Progenitor cell of endocrine pancreas (in vitro differentiated cells): ENCODE measurements at regions not wholly inside any gene's neighbourhood (a gene's known extent, or its start where the extent isn't known, plus 50 kb on each side); places are given as distances from the start of the nearest gene placed in this dataset.

Experiments
- DNase-seq: peaks from one replicate; pipeline ENCODE4 v3.0.0; 2021; ENCODE audit warnings: low spot score; ENCODE audit not compliant: unreplicated experiment
- H3K27ac Mint-ChIP-seq: 2 replicates; pipeline ENCODE4 v1.8.0; 2021; ENCODE audit warnings: mild to moderate bottlenecking, moderate library complexity, mixed read lengths
- H3K27me3 Mint-ChIP-seq: 2 replicates; pipeline ENCODE4 v1.8.0; 2021; ENCODE audit warnings: mixed read lengths
- H3K36me3 Mint-ChIP-seq: 2 replicates; pipeline ENCODE4 v1.8.0; 2022; ENCODE audit warnings: mixed read lengths; ENCODE audit not compliant: insufficient read depth
- H3K4me1 Mint-ChIP-seq: 2 replicates; pipeline ENCODE4 v1.8.0; 2021; ENCODE audit warnings: low read depth, mixed read lengths
- H3K4me3 Mint-ChIP-seq: 2 replicates; pipeline ENCODE4 v1.8.0; 2021; ENCODE audit warnings: low read depth, mild to moderate bottlenecking, moderate library complexity, mixed read lengths
- H3K9me3 Mint-ChIP-seq: 2 replicates; pipeline ENCODE4 v1.8.0; 2021; ENCODE audit warnings: low read depth, mixed read lengths
- TF ChIP-seq, protein P1 (sequence below): fragments of 200-600 bp; sonication (generic); IDR thresholded peaks from one replicate; pipeline ENCODE4 v1.5.0; 2021; ENCODE audit warnings: antibody characterized with exemption, mild to moderate bottlenecking; ENCODE audit not compliant: unreplicated experiment

DNA sequence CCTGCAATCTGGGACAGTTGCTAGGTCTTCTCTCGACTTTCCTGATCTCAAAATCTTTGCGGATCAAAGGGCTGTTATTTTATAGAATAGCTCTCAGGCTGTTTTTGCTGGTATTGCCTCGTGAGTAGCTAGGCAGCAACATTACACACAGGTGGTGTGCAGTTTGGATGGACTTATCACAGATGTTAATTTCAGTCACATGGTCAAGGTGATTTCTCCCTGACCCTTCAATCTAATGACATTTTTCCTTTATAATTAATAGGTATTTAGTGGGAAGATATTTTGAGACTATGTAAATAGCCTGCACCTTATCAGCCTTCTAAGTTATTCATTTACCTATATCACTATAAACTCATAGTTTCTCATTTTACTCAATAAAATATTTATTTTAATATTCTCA is 309.6 kb upstream of the PRKCQ start:
- Mint-ChIP-seq H3K9me3 (no peaks in the 10 kb centered on the region), H3K27me3 (peaks cover 6% of the 10 kb centered on the region), H3K4me1 (peaks cover 13% of the 10 kb centered on the region), H3K4me3 (no peak overlapping the region), H3K36me3 (no peaks in the 10 kb centered on the region), H3K27ac (no peak overlapping the region)
- no peak for DNase-seq
- TF ChIP-seq, protein P1, sequence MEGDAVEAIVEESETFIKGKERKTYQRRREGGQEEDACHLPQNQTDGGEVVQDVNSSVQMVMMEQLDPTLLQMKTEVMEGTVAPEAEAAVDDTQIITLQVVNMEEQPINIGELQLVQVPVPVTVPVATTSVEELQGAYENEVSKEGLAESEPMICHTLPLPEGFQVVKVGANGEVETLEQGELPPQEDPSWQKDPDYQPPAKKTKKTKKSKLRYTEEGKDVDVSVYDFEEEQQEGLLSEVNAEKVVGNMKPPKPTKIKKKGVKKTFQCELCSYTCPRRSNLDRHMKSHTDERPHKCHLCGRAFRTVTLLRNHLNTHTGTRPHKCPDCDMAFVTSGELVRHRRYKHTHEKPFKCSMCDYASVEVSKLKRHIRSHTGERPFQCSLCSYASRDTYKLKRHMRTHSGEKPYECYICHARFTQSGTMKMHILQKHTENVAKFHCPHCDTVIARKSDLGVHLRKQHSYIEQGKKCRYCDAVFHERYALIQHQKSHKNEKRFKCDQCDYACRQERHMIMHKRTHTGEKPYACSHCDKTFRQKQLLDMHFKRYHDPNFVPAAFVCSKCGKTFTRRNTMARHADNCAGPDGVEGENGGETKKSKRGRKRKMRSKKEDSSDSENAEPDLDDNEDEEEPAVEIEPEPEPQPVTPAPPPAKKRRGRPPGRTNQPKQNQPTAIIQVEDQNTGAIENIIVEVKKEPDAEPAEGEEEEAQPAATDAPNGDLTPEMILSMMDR = no peak

- Mint-ChIP-seq H3K27ac (no peak overlapping the region), H3K4me3 (no peak overlapping the region), H3K27me3 (peaks cover 3% of the 10 kb centered on the region), H3K4me1 (peaks cover 13% of the 10 kb centered on the region), H3K36me3 (no peaks in the 10 kb centered on the region), H3K9me3 (no peaks in the 10 kb centered on the region)
- TF ChIP-seq, protein P1 = no peak
- no peak for DNase-seq
Observed at GRCh38 chr10:6888434-6888833, 308.4 kb upstream of the PRKCQ start.

GRCh38 chr10:6885284-6885683 is 305.2 kb upstream of the PRKCQ start:
- Mint-ChIP-seq H3K27ac (no peak overlapping the region), H3K9me3 (no peaks in the 10 kb centered on the region), H3K36me3 (no peaks in the 10 kb centered on the region), H3K4me3 (no peak overlapping the region), H3K4me1 (peaks cover 5% of the 10 kb centered on the region), H3K27me3 (peaks cover 6% of the 10 kb centered on the region)
- TF ChIP-seq, protein P1 = no peak
- no peak for DNase-seq

DNA sequence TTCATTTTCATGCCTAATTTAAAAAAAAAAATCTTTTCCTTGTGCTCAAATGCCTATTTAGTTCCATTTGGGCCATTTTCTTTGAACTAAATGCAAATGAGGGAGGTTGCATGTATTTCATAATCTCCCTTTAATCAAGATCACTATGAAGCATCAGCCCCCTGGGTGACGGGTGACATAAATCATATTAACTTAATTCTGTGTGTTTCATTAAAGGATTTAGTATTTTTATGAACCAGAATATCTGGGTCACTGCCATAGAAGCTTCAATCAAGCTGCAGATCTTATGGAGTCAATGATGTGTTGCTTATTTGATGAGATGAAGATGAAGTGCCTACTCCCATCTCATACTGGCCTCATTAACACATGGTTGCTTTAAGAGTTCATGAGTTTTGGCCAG is 301.9 kb upstream of the PRKCQ start:
- H3K36me3 Mint-ChIP-seq = no peaks in the 10 kb centered on the region
- no peak overlapping the region for H3K4me3 Mint-ChIP-seq
- no peaks in the 10 kb centered on the region for H3K9me3 Mint-ChIP-seq
- TF ChIP-seq, protein P1 = no peak
- DNase-seq = no peak
- no peak overlapping the region for H3K27ac Mint-ChIP-seq
- H3K27me3 Mint-ChIP-seq = peaks cover 25% of the 10 kb centered on the region
- H3K4me1 Mint-ChIP-seq = peaks cover 5% of the 10 kb centered on the region

- H3K4me3 Mint-ChIP-seq = no peak overlapping the region
- no peak for DNase-seq
- no peak overlapping the region for H3K27ac Mint-ChIP-seq
- H3K9me3 Mint-ChIP-seq = no peaks in the 10 kb centered on the region
- TF ChIP-seq, protein P1 = no peak
- H3K4me1 Mint-ChIP-seq = peaks cover 5% of the 10 kb centered on the region
- no peaks in the 10 kb centered on the region for H3K36me3 Mint-ChIP-seq
- H3K27me3 Mint-ChIP-seq = peaks cover 42% of the 10 kb centered on the region
Observed at GRCh38 chr10:6877722-6878392, 297.8 kb upstream of the PRKCQ start.
